DMS114 treated with DMSO at 0.1 percent for 48 hours (cell line): ENCODE measurements at regions not wholly inside any gene's neighbourhood (a gene's known extent, or its start where the extent isn't known, plus 50 kb on each side); places are given as distances from the start of the nearest gene placed in this dataset.
"Not testable (repeated sequence)": the region's sequence is repeated elsewhere in the genome, so short reads cannot be mapped to it uniquely, and the experiment has no call there.

Experiments used
- DNase-seq: peaks from one replicate; lab custom pipeline; 2025; ENCODE audit not compliant: unreplicated experiment; lab: John Stamatoyannopoulos, UW

DNA sequence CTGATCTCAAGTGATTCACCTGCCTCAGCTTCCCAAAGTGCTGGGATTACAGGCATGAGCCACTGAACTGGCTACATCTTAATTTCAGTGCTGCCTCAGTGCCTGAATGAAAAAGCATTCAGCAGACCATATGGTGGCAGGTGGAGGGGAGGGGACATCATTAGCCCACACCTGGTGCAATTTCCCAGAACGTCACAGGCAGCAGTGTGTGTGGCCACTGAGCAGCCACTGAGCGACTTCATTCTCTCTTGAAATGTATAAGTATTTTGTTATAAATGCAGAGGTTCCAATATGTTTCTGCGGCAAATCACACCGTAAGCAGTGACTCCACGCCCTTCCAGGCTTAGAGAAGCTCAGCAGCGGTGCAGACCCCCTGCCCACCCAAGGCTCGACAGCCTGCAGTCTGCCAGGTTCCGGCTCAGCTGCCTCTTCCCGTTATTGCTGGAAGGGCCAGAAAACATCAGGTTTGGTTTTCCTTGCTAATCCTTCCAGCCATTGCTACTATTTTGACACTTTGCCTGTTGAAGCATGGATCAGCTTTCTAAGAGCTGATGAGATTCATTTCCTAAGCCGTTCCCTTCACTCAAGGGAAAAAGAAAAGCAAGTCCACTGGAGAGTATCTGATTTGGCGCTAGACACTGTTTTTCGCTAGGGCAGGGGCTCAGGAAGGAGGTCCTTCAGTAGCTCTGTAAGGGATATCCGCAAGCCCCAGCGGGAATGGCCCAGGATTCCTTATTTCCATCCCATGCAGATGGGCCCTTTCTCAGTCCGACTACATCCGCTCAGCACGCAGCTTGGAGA is 250.7 kb downstream of the VAPA start:
- DNase-seq = no peak

- DNase-seq = no peak
Observed at GRCh38 chr18:10166164-10166807, 252.5 kb downstream of the VAPA start.

GRCh38 chr18:10167759-10168158 is 253.9 kb downstream of the VAPA start:
- no peak for DNase-seq

DNA sequence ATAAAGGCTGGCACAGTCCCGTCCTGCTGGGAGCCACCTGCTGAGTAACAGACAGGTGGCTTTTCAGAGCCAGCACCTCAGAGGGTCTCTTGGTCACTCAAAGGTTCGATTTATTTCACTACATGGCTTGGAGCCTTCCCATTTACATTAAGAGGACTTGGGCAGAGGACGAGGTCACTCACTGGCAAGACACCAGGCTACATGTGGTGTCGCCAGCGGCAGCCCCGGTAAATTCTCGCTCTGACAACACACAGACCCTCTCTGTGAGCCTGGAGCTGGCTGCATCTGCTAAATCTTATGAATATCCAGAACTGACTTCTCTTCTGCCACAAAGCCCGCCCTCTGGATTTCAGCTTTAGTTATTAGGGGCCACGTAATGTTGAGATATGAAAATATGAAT is 254.7 kb downstream of the VAPA start:
- DNase-seq = no peak

GRCh38 chr18:10169064-10169562 is 255.3 kb downstream of the VAPA start:
- DNase-seq = no peak

GRCh38 chr18:10169814-10170213 is 256.0 kb downstream of the VAPA start:
- no peak for DNase-seq

GRCh38 chr18:10170375-10170774 is 256.6 kb downstream of the VAPA start:
- no peak for DNase-seq

DNA sequence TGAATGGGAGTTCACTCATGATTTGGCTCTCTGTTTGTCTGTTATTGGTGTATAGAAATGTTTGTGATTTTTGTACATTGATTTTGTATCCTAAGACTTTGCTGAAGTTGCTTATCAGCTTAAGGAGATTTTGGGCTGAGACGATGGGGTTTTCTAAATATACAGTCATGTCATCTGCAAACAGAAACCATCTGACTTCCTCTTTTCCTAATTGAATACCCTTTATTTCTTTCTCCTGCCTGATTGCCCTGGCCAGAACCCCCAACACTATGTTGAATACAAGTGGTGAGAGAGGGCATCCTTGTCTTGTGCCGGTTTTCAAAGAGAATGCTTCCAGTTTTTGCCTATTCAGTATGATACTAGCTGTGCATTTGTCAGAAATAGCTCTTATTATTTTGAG is 261.5 kb downstream of the VAPA start:
- DNase-seq = not testable (repeated sequence)

- not testable (repeated sequence) for DNase-seq
Observed at GRCh38 chr18:10179326-10179725, 265.5 kb downstream of the VAPA start.

DNA sequence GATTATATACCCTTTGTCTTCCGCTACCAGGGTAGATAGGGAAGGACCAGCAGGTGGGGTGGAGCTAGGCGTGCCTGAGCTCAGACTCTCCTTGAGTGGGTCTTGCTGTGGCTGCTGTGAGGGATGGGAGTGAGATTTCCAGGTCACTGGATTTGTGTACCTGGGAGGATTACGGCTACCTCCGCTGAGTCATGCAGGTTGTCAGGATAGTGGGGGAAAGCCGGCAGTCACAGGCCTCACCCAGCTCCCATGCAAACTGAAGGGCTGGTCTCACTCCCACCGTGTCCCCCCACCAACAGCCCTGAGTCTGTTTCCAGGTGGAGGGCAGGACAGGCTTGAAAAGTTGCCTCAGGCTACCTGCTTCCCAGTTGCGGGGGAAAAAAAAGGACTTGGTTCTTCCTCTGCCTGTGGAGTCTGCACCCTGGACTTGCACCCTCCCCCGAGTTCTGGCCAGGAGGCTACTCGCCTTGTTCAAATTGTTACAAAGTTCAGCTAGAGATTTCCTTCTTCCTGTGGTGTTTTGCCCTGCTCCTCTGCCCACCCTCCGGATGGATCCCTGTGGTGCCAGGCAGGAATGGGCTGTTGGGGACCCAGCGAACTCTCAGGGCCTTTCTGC is 268.3 kb downstream of the VAPA start:
- no peak for DNase-seq

DNA sequence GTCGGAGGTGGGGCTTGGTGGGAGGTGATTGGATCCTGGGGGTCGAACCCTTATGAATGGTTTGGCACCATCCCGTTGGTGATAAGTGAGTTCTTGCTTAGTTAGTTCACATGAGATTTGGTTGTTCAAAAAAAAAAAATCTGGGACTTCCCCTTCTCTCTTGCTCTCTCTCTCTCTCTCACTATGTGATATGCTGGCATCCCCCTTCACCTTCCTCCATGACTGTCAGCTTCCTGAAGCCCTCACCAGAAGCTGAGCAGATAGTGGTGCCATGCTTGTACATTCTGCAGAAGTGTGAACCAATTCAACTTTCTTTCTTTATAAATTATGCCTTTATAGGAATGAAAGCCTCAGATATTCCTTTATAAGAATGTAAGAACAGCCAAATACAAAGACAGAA is 269.7 kb upstream of the APCDD1 start:
- DNase-seq = no peak

GRCh38 chr18:10188971-10189810 is 265.2 kb upstream of the APCDD1 start:
- DNase-seq = no peak

GRCh38 chr18:10190564-10190963 is 263.9 kb upstream of the APCDD1 start:
- no peak for DNase-seq

GRCh38 chr18:10193444-10193843 is 261.0 kb upstream of the APCDD1 start:
- no peak for DNase-seq

DNA sequence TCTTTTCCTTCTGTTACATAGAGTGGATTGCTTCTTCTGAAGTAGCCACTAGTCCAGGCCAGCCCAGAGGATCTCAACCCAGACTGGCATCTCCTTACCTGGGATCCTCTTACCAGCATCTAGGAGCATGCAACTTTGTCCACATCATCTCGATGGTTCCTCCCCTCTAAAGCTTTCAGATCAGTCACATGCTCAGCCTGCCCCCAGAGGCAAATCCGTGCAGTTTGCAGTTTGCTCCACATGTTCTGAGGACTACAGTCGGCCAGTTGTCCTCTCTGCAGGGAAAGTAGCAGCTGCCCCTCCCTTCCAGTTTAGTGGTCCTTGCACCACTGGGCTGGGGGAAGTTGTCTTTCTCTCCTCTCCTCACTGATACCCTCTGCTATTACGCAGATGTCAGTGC is 259.8 kb upstream of the APCDD1 start:
- DNase-seq = peak; percentile 4

DNA sequence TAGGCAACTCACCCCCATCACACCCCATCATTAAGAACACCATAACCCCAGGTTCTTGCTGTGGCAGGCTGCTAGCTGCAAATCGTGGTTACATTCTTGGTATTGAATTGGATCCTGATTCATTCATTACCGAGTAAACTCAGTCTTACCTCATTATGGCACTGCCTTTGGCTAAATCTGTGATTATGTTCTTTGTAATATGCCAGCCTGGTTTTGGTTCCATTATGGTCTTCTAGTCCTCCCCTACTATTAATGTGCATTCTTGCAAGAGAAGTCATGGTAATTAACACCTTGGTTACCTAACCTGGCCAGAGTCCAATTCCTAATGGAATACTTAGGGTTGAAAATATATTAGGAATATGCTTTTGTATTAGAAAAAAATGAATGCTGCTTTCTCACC is 258.9 kb upstream of the APCDD1 start:
- no peak for DNase-seq

DNA sequence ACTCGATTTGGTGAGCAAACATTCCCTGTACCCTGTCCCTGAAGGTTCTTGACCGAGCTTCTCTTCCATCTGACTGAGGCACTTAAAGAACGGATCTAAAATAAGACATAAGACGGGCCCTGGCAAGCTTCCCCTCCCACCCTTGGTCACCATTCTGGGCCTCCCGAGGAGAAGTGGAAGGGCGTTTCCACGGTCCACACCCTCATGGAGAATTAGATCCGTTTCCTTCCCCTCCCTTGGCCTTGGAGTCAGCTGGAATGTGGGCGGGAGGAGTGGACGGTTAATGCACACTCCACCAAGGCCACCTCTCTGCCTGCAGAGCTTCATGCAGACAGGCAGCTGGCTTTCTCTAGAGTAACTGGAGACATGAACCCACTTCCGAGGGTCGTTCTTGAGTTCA is 257.3 kb upstream of the APCDD1 start:
- DNase-seq = no peak

- DNase-seq = no peak
Observed at GRCh38 chr18:10201226-10201625, 253.2 kb upstream of the APCDD1 start.

DNA sequence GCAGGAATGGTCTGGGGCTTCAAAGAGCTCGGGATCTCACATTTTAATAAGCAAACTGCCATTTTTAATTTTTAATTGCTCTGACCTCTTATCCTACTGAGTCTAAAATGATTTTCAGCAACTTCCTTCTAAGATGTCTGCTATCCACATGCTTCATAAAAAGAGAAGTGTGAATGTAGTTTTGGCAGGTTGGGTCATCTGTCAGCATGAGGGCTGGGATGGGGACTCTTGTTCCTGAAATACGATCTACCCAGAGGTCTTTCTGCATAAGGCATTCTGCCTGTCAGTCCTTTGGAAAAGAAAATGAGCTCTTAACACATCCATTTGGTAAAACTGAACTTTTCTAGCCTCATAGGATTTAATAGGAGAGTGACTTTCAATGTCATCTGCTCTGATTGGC is 252.8 kb upstream of the APCDD1 start:
- DNase-seq = no peak

GRCh38 chr18:10202845-10203321 is 251.6 kb upstream of the APCDD1 start:
- no peak for DNase-seq

- no peak for DNase-seq
Observed at GRCh38 chr18:10205151-10205550, 249.3 kb upstream of the APCDD1 start.
